Naive B cell (primary cell): ENCODE measurements at regions not wholly inside any gene's neighbourhood (a gene's known extent, or its start where the extent isn't known, plus 50 kb on each side); places are given as distances from the start of the nearest gene placed in this dataset.
"Not testable (repeated sequence)": the region's sequence is repeated elsewhere in the genome, so short reads cannot be mapped to it uniquely, and the experiment has no call there.

Experiments
- ATAC-seq, 2 donors: fragments of 150-1000 bp; cut with Tn5 transposase; 2 replicates each; pipeline ENCODE4 v1.10.0; 2021; ENCODE audit warnings: low read depth in 2 of 2, mild to moderate bottlenecking in 2 of 2, moderate library complexity in 2 of 2
- DNase-seq: peaks from one replicate; pipeline ENCODE4 v3.0.0; 2022
- H3K27ac Mint-ChIP-seq, 6 donors: one replicate each; pipeline ENCODE4 v1.8.0; 2020 to 2022; ENCODE audit warnings: mild to moderate bottlenecking in 6 of 6, mixed read lengths in 6 of 6, moderate library complexity in 5 of 6, inconsistent platforms in 2 of 6
- H3K27me3 Mint-ChIP-seq, 3 donors: one replicate each; pipeline ENCODE4 v1.8.0; 2021 to 2022; ENCODE audit warnings: mixed read lengths in 3 of 3, mild to moderate bottlenecking in 1 of 3
- H3K36me3 Mint-ChIP-seq, 2 donors: one replicate each; pipeline ENCODE4 v1.8.0; 2020 to 2022; ENCODE audit warnings: mixed read lengths in 2 of 2, inconsistent platforms in 1 of 2, mild to moderate bottlenecking in 1 of 2
- H3K4me1 Mint-ChIP-seq, 3 donors: one replicate each; pipeline ENCODE4 v1.8.0; 2020 to 2022; ENCODE audit warnings: mixed read lengths in 3 of 3, inconsistent platforms in 1 of 3, mild to moderate bottlenecking in 1 of 3, moderate library complexity in 1 of 3
- H3K4me3 Mint-ChIP-seq, 8 donors: one replicate each; pipeline ENCODE4 v1.8.0; 2020 to 2022; ENCODE audit warnings: mild to moderate bottlenecking in 8 of 8, mixed read lengths in 8 of 8, moderate library complexity in 8 of 8, inconsistent platforms in 2 of 8
- H3K9me3 Mint-ChIP-seq, 7 donors: one replicate each; pipeline ENCODE4 v1.8.0; 2020 to 2022; ENCODE audit warnings: mixed read lengths in 7 of 7, mild to moderate bottlenecking in 5 of 7, inconsistent platforms in 2 of 7, moderate library complexity in 1 of 7

- not testable (repeated sequence) for DNase-seq, H3K27me3 Mint-ChIP-seq, H3K27ac Mint-ChIP-seq, H3K36me3 Mint-ChIP-seq, ATAC-seq, H3K9me3 Mint-ChIP-seq, H3K4me3 Mint-ChIP-seq, H3K4me1 Mint-ChIP-seq
Observed at GRCh38 chrX:9410889-9411288, 54.0 kb upstream of the TBL1X start.

GRCh38 chrX:9411682-9412081, 53.2 kb upstream of the TBL1X start:
- not testable (repeated sequence) for H3K27me3 Mint-ChIP-seq, ATAC-seq, DNase-seq, H3K9me3 Mint-ChIP-seq, H3K4me1 Mint-ChIP-seq, H3K27ac Mint-ChIP-seq, H3K36me3 Mint-ChIP-seq, H3K4me3 Mint-ChIP-seq

- no peak overlapping the region for H3K27ac Mint-ChIP-seq
Observed at GRCh38 chrX:9414416-9414815, 50.4 kb upstream of the TBL1X start.

More at GRCh38 chrX:9414416-9414815, 50.4 kb upstream of the TBL1X start:
- no peak overlapping the region for H3K4me3 Mint-ChIP-seq
- no peaks in the 10 kb centered on the region for H3K27me3 Mint-ChIP-seq
- H3K9me3 Mint-ChIP-seq, result no peaks in the 10 kb centered on the region
- H3K36me3 Mint-ChIP-seq, result no peaks in the 10 kb centered on the region
- DNase-seq (no peak), ATAC-seq (no peak)
- H3K4me1 Mint-ChIP-seq, result no peaks in the 10 kb centered on the region
